SKM-1 (cell line): ENCODE measurements at regions not wholly inside any gene's neighbourhood (a gene's known extent, or its start where the extent isn't known, plus 50 kb on each side); places are given as distances from the start of the nearest gene placed in this dataset.

ENCODE experiments used
- DNase-seq: peaks from one replicate; lab custom pipeline; 2025; ENCODE audit not compliant: unreplicated experiment; lab: John Stamatoyannopoulos, UW

DNA sequence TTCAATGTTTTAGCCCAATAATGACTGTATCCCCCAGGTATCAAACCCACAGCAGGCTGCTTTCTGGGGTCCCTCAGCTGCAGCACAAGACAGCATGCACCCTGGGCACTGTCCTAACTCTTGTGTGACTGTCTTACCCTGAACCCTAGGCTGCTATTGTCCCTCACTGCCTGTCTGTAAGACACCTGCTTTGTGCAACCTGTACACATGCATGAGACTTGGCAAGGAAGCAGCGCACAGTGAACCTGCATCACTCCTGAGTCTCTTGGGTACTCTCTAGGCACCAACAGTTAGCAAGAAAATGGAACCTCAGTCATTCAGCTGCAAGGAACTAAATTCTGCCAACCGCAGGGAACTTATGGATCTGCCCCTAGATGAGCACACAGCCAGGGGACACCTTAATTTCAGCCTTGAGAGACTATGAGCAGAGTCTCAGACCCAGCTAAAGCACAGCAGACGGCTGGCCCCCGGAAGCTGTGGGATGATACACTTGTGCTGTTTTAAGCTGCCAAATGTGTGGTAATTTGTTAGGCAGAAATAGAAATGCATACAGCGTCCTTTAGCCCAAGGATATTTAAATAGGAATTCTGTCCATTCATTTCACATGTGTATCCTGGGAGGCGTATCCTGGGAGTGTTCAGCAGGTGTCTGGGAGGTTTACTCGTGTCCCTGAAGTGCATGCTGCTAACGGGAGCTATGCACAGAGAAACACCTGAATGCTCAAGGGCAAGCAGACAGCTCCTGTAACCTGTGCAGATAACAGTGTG is 223.8 kb downstream of the KLF13 start:
- DNase-seq, result no peak

- DNase-seq, result no peak
Observed at GRCh38 chr15:31551323-31551722, 224.7 kb downstream of the KLF13 start.

- no peak for DNase-seq
Observed at GRCh38 chr15:31552482-31553099, 226.0 kb downstream of the KLF13 start.

DNA sequence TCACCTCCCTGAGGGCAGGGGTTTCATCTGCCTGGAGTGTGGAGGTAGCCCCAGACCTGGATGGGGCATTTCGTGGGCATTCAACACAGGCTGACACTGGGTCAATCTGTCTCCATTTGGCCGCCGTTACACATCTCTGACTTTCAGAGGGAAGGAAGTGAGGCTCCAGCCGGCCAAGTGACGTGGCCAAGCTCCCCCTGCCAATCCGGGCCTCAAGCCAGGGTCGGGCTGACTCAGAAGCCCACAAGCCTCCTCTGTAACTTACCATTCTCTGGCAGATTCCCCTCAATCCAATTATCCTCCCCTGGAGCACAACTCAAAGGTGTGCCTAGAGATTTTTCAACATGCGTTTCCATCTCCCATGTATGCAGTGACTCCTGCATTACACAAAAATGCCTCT is 227.6 kb downstream of the KLF13 start:
- DNase-seq, result no peak

DNA sequence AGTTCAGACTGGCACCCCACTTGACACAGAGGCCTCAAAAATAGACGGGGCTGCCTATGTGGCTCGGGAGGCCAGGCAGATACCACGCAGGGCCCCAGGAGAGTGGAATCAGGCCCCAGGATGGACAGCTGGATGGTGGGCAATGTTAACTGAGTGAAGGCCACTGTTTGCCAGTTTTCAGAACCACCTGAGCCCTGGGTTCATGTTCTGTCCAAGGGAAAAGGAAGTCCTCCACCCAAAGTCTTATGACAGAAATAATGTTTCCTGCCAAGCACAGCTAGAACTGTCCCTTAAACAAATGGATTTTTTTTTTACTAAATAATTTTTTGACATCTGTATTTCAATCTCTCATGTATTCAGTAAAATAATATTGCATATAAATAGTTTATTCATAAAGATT is 228.4 kb downstream of the KLF13 start:
- DNase-seq, result no peak

DNA sequence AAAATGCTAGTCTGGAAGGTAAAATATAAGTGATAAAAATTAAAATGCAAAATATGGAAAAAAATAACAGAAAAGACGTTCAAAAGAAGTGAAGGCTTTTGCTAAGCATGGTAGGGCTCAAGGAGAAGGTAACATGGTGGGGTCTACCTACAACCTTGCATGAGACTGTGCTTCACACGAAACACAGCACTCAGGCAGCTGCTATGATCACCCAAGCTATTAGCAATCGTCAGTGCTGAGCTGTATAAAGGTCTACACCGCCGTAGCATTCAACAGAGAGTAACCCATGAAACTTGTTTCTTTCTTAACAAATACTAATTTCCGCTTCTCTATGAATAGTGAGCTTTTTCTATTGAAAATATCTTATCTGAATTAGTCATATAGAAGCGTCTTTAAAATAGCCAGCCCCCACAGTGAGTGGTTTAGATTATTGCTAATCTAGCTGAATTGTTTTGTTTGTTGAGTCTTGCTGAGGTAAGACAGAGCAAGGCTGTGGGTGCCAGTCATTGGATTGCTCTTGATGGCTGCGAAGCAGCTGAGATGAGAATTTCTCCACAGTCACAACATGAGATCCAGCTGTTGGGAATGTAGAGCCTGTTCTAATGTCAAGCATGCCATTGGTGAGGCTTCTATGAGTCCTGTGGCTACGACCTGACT is 230.0 kb downstream of the KLF13 start:
- no peak for DNase-seq

DNA sequence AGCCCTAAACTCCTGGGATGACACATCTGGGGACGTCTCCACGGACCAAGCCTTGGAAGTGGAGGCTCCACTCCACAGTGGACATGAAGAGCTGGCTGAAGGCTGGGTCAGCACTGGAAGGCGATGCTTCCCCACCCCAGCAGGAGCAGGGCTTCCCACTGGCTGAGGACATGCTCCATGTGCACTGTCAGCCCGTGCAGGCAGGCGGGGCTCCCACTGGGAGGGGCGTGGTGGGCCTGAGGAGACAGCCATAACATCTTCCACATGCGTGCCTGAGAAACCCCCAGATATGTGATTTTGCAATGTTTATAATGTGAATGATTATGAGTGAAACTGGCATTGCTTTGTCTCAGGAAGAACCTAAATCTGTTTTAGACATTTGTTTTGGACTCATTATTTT is 231.3 kb downstream of the KLF13 start:
- no peak for DNase-seq

GRCh38 chr15:31558840-31559239 is 232.2 kb downstream of the KLF13 start:
- no peak for DNase-seq

DNA sequence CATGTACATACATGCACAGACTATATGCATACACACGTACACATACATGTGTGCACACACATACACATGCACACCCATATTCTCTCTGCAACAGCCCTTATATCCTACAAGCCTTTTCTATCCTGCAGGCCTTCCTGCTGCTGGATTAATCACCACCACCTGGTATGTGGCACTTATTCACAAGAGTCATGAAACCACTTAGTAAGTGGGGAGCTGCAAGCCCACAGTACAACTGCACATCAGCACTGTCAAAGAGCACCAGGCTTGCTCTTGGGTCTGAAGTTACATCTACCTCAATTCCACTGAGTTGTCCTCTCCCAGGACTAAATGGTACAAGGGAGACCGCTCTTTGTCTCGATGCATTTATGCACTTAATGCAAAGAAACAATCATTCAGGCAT is 233.2 kb downstream of the KLF13 start:
- no peak for DNase-seq

DNA sequence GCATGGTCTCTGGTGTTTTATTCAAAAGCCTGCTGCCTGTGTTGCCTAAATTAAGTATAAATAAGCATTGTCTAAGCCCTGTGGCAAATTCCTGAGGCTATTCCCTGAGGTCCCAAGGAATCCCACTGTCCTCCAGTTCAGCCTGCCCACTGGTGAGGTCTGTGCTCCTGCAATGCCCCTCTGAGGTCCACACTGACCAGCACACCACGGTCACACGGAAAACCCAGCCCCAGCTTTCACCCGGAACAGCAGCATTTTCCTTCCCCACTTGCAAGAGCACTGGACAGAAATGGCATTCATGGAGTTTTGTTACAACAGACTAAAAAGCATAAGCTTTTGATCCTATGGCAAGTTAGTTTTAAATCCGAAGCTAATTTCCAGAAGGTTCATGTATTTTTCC is 234.0 kb downstream of the KLF13 start:
- DNase-seq, result no peak

GRCh38 chr15:31561156-31561555 is 234.5 kb downstream of the KLF13 start:
- DNase-seq, result no peak

DNA sequence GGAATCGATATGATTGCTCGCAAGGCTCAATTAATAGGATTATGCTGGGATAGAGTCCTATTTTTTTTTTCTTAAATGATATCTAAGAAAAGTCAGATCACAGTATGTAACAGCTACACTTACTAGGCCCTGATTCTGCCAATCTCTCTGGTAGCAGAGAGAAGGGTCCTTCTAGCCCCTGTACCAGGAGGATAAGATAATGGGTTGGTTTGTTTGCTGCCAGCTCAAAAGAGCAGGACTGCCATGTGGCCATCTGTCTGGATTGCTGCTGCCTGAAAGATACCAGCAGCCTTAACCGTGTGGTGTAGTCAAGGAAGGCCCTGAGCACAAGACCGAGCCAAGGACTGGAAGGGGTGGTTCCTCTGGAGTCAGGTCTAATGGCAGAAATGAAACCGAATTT is 236.4 kb downstream of the KLF13 start:
- no peak for DNase-seq

GRCh38 chr15:31563421-31563820 is 236.8 kb downstream of the KLF13 start:
- DNase-seq, result no peak

DNA sequence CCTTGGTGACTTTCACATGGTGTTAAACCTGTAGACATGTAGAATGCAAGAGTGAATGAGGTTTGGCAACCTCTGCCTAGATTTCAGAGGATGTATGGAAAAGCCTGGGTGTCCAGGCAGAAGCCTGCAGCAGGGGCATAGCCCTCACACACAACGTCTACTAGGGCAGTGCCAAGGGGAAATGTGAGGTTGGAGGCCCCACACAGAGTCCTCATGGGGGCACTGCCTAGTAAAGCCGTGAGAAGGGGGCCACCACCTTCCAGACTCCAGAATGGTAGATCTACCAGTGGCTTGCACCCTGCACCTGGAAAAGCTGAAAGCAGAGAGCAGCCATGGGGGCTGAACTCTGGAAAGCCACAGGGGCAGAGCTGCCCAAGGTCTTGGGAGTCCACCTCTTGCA is 241.2 kb downstream of the KLF13 start:
- no peak for DNase-seq

DNA sequence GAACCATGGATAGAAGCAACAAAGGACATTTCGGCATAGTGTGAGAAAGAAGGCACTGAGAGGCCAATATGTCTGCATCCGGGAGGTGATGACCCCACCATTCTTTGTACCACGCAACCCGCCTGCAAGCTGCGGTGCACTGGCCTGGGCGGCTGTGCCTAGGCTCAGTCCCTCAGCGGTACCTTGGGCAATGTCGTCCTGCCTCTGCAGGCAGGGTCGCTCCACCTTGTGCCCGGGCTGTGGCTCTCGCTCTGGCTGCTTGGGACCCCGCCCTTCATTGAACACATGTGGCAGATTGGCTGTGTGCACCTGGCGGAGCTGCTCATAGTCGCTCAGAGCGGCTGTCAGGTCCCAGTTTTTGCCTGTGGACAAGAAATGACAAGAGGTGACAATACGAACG is 243.2 kb downstream of the KLF13 start:
- no peak for DNase-seq

DNA sequence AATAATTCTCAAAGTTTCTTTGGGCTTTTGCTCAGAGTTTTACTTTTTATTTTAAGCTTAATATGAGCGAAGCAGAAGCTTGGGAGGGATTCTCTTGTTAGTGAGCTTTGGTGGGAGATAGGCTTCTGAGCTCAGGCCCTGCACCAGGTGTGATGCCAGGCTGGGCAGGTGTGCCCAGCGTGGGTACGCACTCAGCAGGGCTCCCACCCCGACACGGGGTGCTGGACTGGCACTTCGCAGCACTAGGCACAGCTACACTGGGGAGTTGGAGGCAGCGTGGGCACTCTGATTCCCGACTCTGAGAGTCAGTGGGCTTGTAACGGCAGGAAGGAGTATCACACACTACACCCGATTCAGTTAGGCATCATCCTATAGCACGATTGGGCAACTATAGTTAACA is 244.0 kb downstream of the KLF13 start:
- no peak for DNase-seq

GRCh38 chr15:31571676-31572075 is 245.0 kb downstream of the KLF13 start:
- DNase-seq, result peak; percentile 11

- DNase-seq, result no peak
Observed at GRCh38 chr15:31573759-31574158, 247.1 kb downstream of the KLF13 start.

- DNase-seq, result no peak
Observed at GRCh38 chr15:31574766-31575165, 248.1 kb downstream of the KLF13 start.

- no peak for DNase-seq
Observed at GRCh38 chr15:31577108-31577507, 250.5 kb downstream of the KLF13 start.

GRCh38 chr15:31579282-31579681 is 252.6 kb downstream of the KLF13 start:
- no peak for DNase-seq

DNA sequence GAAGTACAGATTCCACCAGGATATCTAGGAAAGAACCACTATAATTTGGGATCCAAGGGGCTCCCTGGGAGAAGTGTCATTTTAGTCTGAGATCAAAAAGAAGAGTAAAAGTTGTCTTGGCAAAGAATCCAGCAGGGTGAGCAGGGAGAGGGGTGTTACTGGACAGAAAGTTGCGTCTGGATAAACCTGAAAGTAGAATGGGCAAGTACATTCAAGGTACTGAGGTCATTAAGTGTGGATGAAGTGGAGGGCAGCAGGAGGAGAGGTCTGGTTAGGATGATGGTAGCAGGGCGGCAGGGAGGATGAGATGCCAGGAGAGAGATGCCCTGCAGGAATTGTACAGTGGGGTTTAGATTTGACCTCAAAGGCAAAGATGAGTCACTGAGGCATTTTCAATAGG is 253.3 kb downstream of the KLF13 start:
- DNase-seq, result no peak
